K562 (cell line): ENCODE measurements at regions not wholly inside any gene's neighbourhood (a gene's known extent, or its start where the extent isn't known, plus 50 kb on each side); places are given as distances from the start of the nearest gene placed in this dataset.

Source experiments
- ARID2 ChIP-seq: fragments of 450-650 bp; IDR thresholded peaks from 2 replicates; pipeline ENCODE4 v1.6.1; 2017; ENCODE audit warnings: antibody characterized with exemption, mild to moderate bottlenecking
- CBFB ChIP-seq: sonication (generic); formaldehyde crosslinking; IDR thresholded peaks from 2 replicates; pipeline ENCODE4 v1.4.0; 2020; ENCODE audit warnings: mild to moderate bottlenecking, missing genetic modification reagents
- CBX5 ChIP-seq: IDR thresholded peaks from 2 replicates; pipeline ENCODE4 v1.6.1; 2014; ENCODE audit warnings: low read depth, borderline replicate concordance
- CEBPG ChIP-seq, 3 experiments: fragments of 200-800 bp in 1 of 3; sonication (Bioruptor generic) in 1 of 3; sonication (generic) in 1 of 3; formaldehyde crosslinking in 1 of 3; IDR thresholded peaks in 2 of 3; conservative IDR thresholded peaks in 1 of 3; 2 replicates each; pipeline versions ENCODE4 v1.6.1 to v1.8.0; 2016 to 2022; ENCODE audit warnings: missing compliant biosample characterization in 2 of 3, missing genetic modification characterization in 2 of 3, mild to moderate bottlenecking in 1 of 3, missing genetic modification reagents in 1 of 3
- DDX20 ChIP-seq: fragments of 450-650 bp; IDR thresholded peaks from 2 replicates; pipeline ENCODE4 v1.6.1; 2016; ENCODE audit warnings: missing genetic modification characterization, low read depth, mild to moderate bottlenecking, missing compliant biosample characterization, moderate library complexity
- GATAD2A ChIP-seq: fragments of 450-650 bp; IDR thresholded peaks from 2 replicates; pipeline ENCODE4 v1.6.1; 2017
- HLTF ChIP-seq: fragments of 450-650 bp; IDR thresholded peaks from 2 replicates; pipeline ENCODE4 v1.6.1; 2016
- HMG20B ChIP-seq: fragments of 250-450 bp; sonication (Bioruptor Pico); IDR thresholded peaks from 2 replicates; pipeline ENCODE4 v1.5.0; 2021; ENCODE audit warnings: mild to moderate bottlenecking
- HOXB6 ChIP-seq: fragments of 250-450 bp; sonication (Bioruptor Pico); IDR thresholded peaks from 2 replicates; pipeline ENCODE4 v1.5.1; 2022; ENCODE audit warnings: mild to moderate bottlenecking, borderline replicate concordance
- KAT2B ChIP-seq: IDR thresholded peaks from one replicate; pipeline ENCODE4 v1.6.1; 2012; ENCODE audit warnings: low read depth, mild to moderate bottlenecking, control low read depth, inconsistent platforms, low read length, moderate library complexity
- MCM3 ChIP-seq: fragments of 450-650 bp; IDR thresholded peaks from 2 replicates; pipeline ENCODE4 v1.6.1; 2016
- MCM5 ChIP-seq: fragments of 450-650 bp; IDR thresholded peaks from 2 replicates; pipeline ENCODE4 v1.6.1; 2016; ENCODE audit warnings: low read depth
- NCOA1 ChIP-seq: fragments of 450-650 bp; IDR thresholded peaks from 2 replicates; pipeline ENCODE4 v1.6.1; 2016; ENCODE audit warnings: low read depth
- NFYB ChIP-seq: IDR thresholded peaks from 2 replicates; pipeline ENCODE4 v1.6.1; 2011; ENCODE audit warnings: mild to moderate bottlenecking, moderate library complexity; ENCODE audit not compliant: insufficient read length; ENCODE audit errors: extremely low read depth
- NR1H2 ChIP-seq: sonication (generic); formaldehyde crosslinking; IDR thresholded peaks from 2 replicates; pipeline ENCODE4 v1.4.0; 2020; ENCODE audit warnings: mild to moderate bottlenecking, missing genetic modification reagents
- NR2C1 ChIP-seq, 2 experiments: fragments of 450-650 bp; IDR thresholded peaks; 2 replicates each; pipeline ENCODE4 v1.6.1; 2017; ENCODE audit warnings: mild to moderate bottlenecking in 2 of 2, antibody characterized with exemption in 1 of 2, inconsistent platforms in 1 of 2, missing compliant biosample characterization in 1 of 2, missing genetic modification characterization in 1 of 2
- SAFB ChIP-seq: fragments of 200-400 bp; formaldehyde crosslinking; IDR thresholded peaks from 2 replicates; pipeline ENCODE4 v1.6.1; 2017; ENCODE audit warnings: low read depth, low read length, borderline replicate concordance
- SREBF2 ChIP-seq: sonication (generic); formaldehyde crosslinking; IDR thresholded peaks from 2 replicates; pipeline ENCODE4 v1.4.0; 2020; ENCODE audit warnings: mild to moderate bottlenecking, missing genetic modification reagents
- TCF7 ChIP-seq: sonication (generic); IDR thresholded peaks from 2 replicates; pipeline ENCODE4 v1.6.1; 2016; ENCODE audit warnings: antibody characterized with exemption, borderline replicate concordance
- TEAD4 ChIP-seq, 2 experiments: sonication (generic) in 1 of 2; formaldehyde crosslinking in 1 of 2; IDR thresholded peaks; 2 replicates each; pipeline versions ENCODE4 v1.6.1 to v1.8.0; 2012 to 2022; ENCODE audit warnings: borderline replicate concordance in 1 of 2, inconsistent platforms in 1 of 2, low read length in 1 of 2, mild to moderate bottlenecking in 1 of 2, missing genetic modification reagents in 1 of 2
- TRIM28 ChIP-seq: fragments of 450-650 bp; IDR thresholded peaks from 2 replicates; pipeline ENCODE4 v1.6.1; 2017
- ZHX1 ChIP-seq: fragments of 150-350 bp; conservative IDR thresholded peaks from 2 replicates; pipeline ENCODE4 v1.6.1; 2014; ENCODE audit warnings: low read length
- ZNF551 ChIP-seq: fragments of 250-450 bp; sonication (Bioruptor Pico); IDR thresholded peaks from 2 replicates; pipeline ENCODE4 v1.5.0; 2021; ENCODE audit warnings: mild to moderate bottlenecking, moderate library complexity
- TF ChIP-seq, protein P1 (sequence below): sonication (generic); formaldehyde crosslinking; IDR thresholded peaks from 2 replicates; pipeline ENCODE4 v1.8.0; 2022; ENCODE audit warnings: mild to moderate bottlenecking, missing genetic modification reagents

- TF ChIP-seq TEAD4 (IDR thresholded peaks at IDR 0.05; ENCODE audit: low read length) (peak; percentile 60; the same call in 1 of the 2 replicates), TEAD4 (CRISPR knock-in tag; IDR thresholded peaks at IDR 0.05; ENCODE audit: borderline replicate concordance) (no peak), MCM5 (no peak), NR1H2 (no peak), ZHX1 (no peak), SREBF2 (CRISPR knock-in tag) (no peak), DDX20 (tag) (0 out of 2 replicates have a peak, but pooled peaks have one; percentile 32), NCOA1 (no peak), CEBPG (CRISPR knock-in tag; IDR thresholded peaks at IDR 0.05) (no peak), CEBPG (tag; conservative IDR thresholded peaks at IDR 0.05 in 1 of 2, IDR thresholded peaks at IDR 0.05 in 1 of 2) (no peak), KAT2B (no peak), TRIM28 (no peak), TCF7 (no peak), CBFB (no peak), CBX5 (no peak), ZNF551 (CRISPR knock-in tag) (no peak), HLTF (no peak), HMG20B (CRISPR knock-in tag) (no peak), NR2C1 (IDR thresholded peaks at IDR 0.05) (peak; percentile 43; the same call in 1 of the 2 replicates), NR2C1 (tag; IDR thresholded peaks at IDR 0.05) (no peak), MCM3 (no peak), HOXB6 (no peak), NFYB (no peak), ARID2 (no peak), SAFB (no peak), GATAD2A (peak; percentile 71; the same call in 1 of the 2 replicates)
- TF ChIP-seq, protein P1, sequence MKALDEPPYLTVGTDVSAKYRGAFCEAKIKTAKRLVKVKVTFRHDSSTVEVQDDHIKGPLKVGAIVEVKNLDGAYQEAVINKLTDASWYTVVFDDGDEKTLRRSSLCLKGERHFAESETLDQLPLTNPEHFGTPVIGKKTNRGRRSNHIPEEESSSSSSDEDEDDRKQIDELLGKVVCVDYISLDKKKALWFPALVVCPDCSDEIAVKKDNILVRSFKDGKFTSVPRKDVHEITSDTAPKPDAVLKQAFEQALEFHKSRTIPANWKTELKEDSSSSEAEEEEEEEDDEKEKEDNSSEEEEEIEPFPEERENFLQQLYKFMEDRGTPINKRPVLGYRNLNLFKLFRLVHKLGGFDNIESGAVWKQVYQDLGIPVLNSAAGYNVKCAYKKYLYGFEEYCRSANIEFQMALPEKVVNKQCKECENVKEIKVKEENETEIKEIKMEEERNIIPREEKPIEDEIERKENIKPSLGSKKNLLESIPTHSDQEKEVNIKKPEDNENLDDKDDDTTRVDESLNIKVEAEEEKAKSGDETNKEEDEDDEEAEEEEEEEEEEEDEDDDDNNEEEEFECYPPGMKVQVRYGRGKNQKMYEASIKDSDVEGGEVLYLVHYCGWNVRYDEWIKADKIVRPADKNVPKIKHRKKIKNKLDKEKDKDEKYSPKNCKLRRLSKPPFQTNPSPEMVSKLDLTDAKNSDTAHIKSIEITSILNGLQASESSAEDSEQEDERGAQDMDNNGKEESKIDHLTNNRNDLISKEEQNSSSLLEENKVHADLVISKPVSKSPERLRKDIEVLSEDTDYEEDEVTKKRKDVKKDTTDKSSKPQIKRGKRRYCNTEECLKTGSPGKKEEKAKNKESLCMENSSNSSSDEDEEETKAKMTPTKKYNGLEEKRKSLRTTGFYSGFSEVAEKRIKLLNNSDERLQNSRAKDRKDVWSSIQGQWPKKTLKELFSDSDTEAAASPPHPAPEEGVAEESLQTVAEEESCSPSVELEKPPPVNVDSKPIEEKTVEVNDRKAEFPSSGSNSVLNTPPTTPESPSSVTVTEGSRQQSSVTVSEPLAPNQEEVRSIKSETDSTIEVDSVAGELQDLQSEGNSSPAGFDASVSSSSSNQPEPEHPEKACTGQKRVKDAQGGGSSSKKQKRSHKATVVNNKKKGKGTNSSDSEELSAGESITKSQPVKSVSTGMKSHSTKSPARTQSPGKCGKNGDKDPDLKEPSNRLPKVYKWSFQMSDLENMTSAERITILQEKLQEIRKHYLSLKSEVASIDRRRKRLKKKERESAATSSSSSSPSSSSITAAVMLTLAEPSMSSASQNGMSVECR (CRISPR knock-in tag), result no peak
Measured at GRCh38 chr1:8169364-8170058, 143.4 kb upstream of the ERRFI1 start (continued).
